Upper lobe of right lung (tissue), 1 donor: ENCODE measurements at regions not wholly inside any gene's neighbourhood (a gene's known extent, or its start where the extent isn't known, plus 50 kb on each side); places are given as distances from the start of the nearest gene placed in this dataset.

Experiments
- ATAC-seq: fragments of 200-7000 bp; cut with Tn5 transposase; one replicate; pipeline ENCODE4 v1.9.1; 2020; ENCODE audit warnings: mild to moderate bottlenecking, moderate library complexity
- DNase-seq: peaks from one replicate; pipeline ENCODE4 v3.0.0-alpha.2; 2020
- H3K27ac ChIP-seq: fragments of 200-600 bp; one replicate; pipeline ENCODE4 v1.8.0; 2022
- H3K27me3 ChIP-seq: fragments of 200-600 bp; one replicate; pipeline ENCODE4 v1.8.0; 2022; ENCODE audit warnings: mild to moderate bottlenecking
- H3K36me3 ChIP-seq: fragments of 200-600 bp; one replicate; pipeline ENCODE4 v1.8.0; 2022
- H3K4me1 ChIP-seq: fragments of 200-600 bp; one replicate; pipeline ENCODE4 v1.8.0; 2022
- H3K4me3 ChIP-seq: fragments of 200-600 bp; one replicate; pipeline ENCODE4 v1.8.0; 2022; ENCODE audit warnings: mild to moderate bottlenecking
- H3K9me3 ChIP-seq: fragments of 200-600 bp; one replicate; pipeline ENCODE4 v1.8.0; 2022
- CTCF ChIP-seq: fragments of 200-600 bp; IDR thresholded peaks from one replicate; pipeline ENCODE4 v1.8.0; 2022; ENCODE audit warnings: antibody characterized with exemption
- intact Hi-C: fragments of 100-400 bp; cut with DNase I; formaldehyde crosslinking; loops from one replicate; pipeline ENCODE4 v1.11.0; 2022
- donor health status: DM: no; HTN: yes; CAD: no; lungs with severe emphysema.

- intact Hi-C loops, result no loop called here
- no peaks in the 10 kb centered on the region for H3K27me3 ChIP-seq
- TF ChIP-seq CTCF, result no peak
- H3K27ac ChIP-seq, result no peak overlapping the region
- H3K4me1 ChIP-seq, result peaks cover 6% of the 10 kb centered on the region
- no peaks in the 10 kb centered on the region for H3K9me3 ChIP-seq
- H3K36me3 ChIP-seq, result no peaks in the 10 kb centered on the region
- ATAC-seq (no peak), DNase-seq (no peak)
- no peak overlapping the region for H3K4me3 ChIP-seq
Measured at GRCh38 chr3:28745916-28746617, 397.4 kb upstream of the AZI2 start.

- H3K36me3 ChIP-seq, result no peaks in the 10 kb centered on the region
- TF ChIP-seq CTCF, result no peak
- H3K9me3 ChIP-seq, result no peaks in the 10 kb centered on the region
- ATAC-seq, result no peak
- H3K4me3 ChIP-seq, result no peak overlapping the region
- no peaks in the 10 kb centered on the region for H3K27me3 ChIP-seq
- H3K4me1 ChIP-seq, result peaks cover 6% of the 10 kb centered on the region
- no peak overlapping the region for H3K27ac ChIP-seq
- no peak for DNase-seq
- intact Hi-C loops, result no loop called here
Measured at GRCh38 chr3:28746990-28747389, 398.4 kb upstream of the AZI2 start.

- no peaks in the 10 kb centered on the region for H3K4me1 ChIP-seq
- intact Hi-C loops, result no loop called here
- H3K4me3 ChIP-seq, result no peak overlapping the region
- ATAC-seq, result no peak
- H3K36me3 ChIP-seq, result no peaks in the 10 kb centered on the region
- H3K27ac ChIP-seq, result no peak overlapping the region
- DNase-seq, result no peak
- no peaks in the 10 kb centered on the region for H3K9me3 ChIP-seq
- no peaks in the 10 kb centered on the region for H3K27me3 ChIP-seq
- TF ChIP-seq CTCF, result no peak
Measured at GRCh38 chr3:28751864-28752263, 403.2 kb upstream of the AZI2 start.

GRCh38 chr3:28752290-28752689 lies 403.7 kb upstream of the AZI2 start:
- no peak for TF ChIP-seq CTCF
- Histone ChIP-seq H3K9me3 (no peaks in the 10 kb centered on the region), H3K4me1 (no peaks in the 10 kb centered on the region), H3K4me3 (no peak overlapping the region), H3K27ac (no peak overlapping the region), H3K27me3 (no peaks in the 10 kb centered on the region), H3K36me3 (no peaks in the 10 kb centered on the region)
- ATAC-seq, result no peak
- no peak for DNase-seq
- intact Hi-C loops, result no loop called here

GRCh38 chr3:28756056-28756455 lies 407.4 kb upstream of the AZI2 start:
- no peaks in the 10 kb centered on the region for H3K9me3 ChIP-seq
- intact Hi-C loops, result no loop called here
- H3K4me1 ChIP-seq, result no peaks in the 10 kb centered on the region
- no peaks in the 10 kb centered on the region for H3K36me3 ChIP-seq
- H3K27ac ChIP-seq, result no peak overlapping the region
- TF ChIP-seq CTCF, result no peak
- DNase-seq, result no peak
- ATAC-seq, result no peak
- H3K4me3 ChIP-seq, result no peak overlapping the region
- no peaks in the 10 kb centered on the region for H3K27me3 ChIP-seq

- no peaks in the 10 kb centered on the region for H3K27me3 ChIP-seq
- H3K4me1 ChIP-seq, result no peaks in the 10 kb centered on the region
- H3K27ac ChIP-seq, result no peak overlapping the region
- H3K4me3 ChIP-seq, result no peak overlapping the region
- DNase-seq (no peak), ATAC-seq (no peak)
- no peaks in the 10 kb centered on the region for H3K9me3 ChIP-seq
- H3K36me3 ChIP-seq, result no peaks in the 10 kb centered on the region
- no peak for TF ChIP-seq CTCF
- intact Hi-C loops, result no loop called here
Measured at GRCh38 chr3:28758115-28758514, 409.5 kb upstream of the AZI2 start.
